ENCODE measurements at regions not wholly inside any gene's neighbourhood (a gene's known extent, or its start where the extent isn't known, plus 50 kb on each side); places are given as distances from the start of the nearest gene placed in this dataset.
"Not testable (repeated sequence)": the region's sequence is repeated elsewhere in the genome, so short reads cannot be mapped to it uniquely, and the experiment has no call there.

DNA sequence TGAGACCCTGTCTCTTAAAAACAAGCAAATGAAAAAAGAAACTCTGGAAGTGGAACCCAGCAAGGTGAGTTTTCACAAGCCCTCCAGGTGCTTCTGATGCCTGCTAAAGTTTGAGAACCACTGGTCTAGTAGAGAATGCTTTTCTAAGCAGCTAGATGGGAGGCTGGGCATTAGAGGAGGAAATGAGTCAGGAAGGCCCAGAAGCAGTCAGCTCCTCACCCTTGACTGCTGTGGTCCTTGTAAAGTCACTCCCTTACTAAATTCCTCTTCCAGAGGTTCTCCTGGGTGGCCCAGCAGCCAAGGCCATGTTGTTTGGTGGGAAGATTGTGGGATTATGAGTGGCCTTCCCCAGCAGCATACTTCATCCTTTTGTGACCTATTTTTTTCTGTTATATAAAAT, 52.0 kb upstream of the FYN start:
- intact Hi-C loops (cut with micrococcal nuclease), result no loop called here

DNA sequence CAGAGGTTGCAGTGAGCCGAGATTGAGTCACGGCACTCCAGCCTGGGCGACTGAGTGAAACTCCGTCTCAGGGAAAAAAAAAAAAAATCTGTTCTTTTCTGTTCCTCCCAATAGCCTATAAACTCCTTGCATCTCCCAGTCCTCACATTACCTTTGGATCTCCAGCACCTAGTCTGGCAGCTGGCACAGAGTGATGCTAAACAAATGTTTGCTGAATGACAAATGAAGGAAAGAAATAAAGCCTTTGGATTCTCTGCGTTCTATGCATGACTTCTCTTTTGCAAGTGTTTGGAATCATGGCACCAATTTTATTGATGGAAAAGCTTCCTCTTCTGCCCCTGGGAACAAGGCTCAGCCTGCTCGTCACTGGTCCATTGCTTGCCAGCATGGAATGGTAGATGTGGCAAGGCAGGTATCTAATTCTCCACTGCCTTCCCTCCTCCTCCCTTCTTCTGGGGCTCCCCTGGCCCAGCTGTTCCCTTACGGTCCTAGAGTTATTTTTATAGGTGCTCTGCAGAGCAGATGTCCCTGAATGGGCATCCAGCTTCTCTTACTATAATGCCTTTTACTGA, 53.6 kb upstream of the FYN start:
- intact Hi-C loops (cut with micrococcal nuclease), result no loop called here

DNA sequence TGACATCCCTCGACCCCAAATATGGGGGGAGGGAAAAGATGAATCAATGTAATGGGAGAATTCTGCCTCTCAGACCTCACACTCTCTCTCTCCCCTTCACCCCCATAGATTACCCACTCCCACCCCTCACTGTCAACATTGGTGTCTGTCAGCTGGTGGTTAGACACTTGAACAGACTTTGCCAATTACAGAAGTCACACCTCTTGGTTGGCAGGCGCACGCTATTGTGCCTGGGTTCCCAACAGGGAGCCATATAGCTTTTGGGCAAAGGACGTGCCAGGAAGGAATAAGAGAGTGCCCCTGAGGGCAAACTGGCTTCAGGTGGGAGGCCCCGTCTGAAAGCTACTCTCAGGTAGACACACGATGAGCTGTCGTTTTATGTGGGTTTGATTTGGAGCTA, 54.1 kb upstream of the FYN start:
- intact Hi-C loops (cut with micrococcal nuclease), result no loop called here

DNA sequence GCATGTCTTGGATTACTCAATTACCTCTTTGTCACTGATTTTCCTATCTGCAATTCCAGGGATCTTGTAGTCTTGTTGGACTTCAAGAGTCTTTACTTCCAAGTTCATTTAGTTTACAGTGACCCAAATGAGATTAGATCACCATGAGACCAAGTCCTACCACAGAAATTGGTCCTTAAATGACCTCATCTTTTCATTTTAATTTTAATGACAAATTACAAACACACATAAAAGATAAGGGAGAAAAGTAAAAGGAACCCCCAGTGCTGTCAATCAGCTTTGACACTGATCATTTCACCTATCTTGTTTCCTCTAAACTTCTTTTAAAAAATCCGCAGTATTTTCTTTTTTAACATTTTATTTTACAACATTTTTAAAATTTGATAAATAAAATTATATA, 54.9 kb upstream of the FYN start:
- intact Hi-C loops (cut with micrococcal nuclease), result no loop called here

DNA sequence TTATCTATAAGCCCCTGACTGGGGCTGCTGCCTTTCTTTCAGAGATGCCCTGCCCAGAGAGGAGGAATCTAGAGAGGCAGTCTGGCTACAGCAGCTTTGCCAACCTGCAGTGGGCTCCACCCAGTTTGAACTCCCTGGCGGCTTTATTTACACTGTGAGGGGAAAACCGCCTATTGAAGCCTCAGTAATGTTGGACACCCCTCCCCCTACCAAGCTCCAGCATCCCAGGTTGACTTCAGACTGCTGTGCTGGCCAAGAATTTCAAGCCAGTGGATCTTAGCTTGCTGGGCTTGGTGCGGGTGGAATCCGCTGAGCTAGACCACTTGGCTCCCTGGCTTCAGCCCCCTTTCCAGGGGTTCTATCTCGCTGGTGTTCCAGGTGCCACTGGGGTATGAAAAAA, 61.4 kb upstream of the FYN start:
- intact Hi-C loops (cut with micrococcal nuclease), result not testable (repeated sequence)

DNA sequence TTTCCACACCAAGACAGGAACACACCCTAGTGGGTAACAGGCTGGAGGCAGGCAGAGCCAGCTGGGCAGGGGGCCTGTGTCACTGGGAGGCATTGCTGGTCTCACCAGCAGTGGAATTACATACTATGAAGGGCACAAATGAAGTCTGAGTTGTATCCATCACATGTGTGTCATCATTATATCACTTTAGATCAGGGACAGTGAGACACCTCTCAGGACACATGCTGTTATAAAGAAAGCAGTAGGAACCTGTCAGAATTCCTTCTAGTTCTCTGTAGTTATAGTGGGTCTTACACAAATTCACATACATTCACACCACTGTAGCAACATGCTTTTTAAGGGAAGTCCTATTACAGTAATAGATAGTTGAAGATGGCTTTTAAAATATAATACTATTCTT, 63.5 kb upstream of the FYN start:
- intact Hi-C loops (cut with micrococcal nuclease), result no loop called here

DNA sequence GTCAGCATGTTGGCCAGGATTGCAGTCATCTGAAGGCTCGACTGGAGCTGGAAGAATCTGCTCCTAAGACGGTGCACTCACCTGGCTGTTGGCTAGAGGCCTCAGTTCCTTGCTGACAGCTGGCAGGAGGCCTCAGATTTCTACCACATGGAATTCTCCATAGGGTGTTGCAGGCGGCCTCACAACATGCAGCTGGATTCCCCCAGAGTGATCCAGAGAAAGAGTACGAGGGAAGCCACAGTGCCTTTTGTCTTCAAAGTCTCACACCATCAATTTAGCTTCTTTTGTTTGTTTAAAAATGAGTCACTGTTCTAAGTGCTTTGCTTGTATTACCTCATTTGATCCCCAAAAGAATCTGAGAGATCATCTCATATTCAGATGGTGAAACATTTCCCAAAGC, 65.5 kb upstream of the FYN start:
- intact Hi-C loops (cut with micrococcal nuclease), result no loop called here

DNA sequence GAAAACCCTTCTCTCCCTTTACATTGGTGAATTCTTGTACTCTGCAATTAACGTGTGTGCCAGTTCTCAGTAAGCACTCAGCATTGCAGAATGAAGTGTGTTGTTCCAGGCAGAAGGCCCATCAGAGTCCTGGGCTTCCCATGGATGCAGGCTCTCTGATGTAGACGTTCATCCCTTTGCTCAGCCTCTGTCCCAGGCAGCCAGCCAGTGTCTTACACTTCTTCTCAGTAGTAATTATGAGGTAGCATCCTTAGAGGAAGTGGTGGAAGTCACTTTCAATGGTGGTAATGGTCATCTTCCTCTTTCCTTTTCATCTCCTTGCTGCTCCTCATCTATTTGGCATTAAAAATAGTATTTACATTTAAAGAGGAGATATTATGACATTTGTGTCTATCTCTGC, 66.7 kb upstream of the FYN start:
- intact Hi-C loops (cut with micrococcal nuclease), result no loop called here

DNA sequence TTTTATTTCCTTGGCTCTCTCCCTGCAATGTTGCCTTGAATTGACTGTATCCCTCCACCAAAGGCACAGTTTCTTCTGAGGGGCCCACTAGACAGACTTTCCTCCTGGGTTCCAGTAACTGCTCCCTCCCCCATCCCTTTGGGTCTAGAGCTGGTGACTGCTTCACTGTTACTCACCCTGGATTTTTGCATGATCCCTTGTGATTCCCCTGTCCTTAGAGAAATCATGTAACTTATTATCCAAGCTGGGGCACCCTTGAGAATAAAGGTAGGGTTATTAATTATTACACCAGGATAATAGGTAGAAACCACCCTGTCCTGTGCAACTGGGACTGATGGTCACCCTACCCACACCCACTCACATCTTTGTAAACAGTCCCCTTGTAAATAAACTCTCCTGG, 67.5 kb upstream of the FYN start:
- intact Hi-C loops (cut with micrococcal nuclease), result no loop called here

DNA sequence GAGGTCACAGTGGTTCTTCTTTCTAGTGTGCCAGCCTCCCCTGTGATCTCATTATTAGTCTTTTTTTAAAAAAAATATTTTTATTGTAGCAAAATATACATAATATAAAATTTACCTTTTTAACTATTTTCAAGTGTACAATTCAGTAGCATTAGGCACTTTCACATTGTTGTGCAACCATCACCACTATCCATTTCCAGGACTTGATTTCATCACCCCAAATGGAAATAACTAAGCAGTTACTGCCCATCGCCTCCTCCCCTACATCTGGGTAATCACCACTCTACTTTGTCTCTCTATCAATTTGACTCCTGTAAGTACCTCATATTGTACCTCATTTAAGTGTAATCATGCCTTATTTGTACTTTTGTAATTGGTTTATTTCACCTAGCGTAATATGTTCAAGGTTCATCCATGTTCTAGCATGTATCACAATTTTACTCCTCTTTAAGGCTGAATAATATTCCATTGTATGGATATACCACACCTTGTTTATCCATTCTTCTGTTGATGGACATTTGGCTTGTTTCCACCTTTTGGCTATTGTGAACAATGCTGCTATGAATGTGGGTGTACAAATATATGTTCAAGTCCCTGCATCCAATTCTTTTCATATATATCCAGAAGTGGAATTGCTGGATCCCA, 68.6 kb upstream of the FYN start:
- intact Hi-C loops (cut with micrococcal nuclease), result no loop called here

DNA sequence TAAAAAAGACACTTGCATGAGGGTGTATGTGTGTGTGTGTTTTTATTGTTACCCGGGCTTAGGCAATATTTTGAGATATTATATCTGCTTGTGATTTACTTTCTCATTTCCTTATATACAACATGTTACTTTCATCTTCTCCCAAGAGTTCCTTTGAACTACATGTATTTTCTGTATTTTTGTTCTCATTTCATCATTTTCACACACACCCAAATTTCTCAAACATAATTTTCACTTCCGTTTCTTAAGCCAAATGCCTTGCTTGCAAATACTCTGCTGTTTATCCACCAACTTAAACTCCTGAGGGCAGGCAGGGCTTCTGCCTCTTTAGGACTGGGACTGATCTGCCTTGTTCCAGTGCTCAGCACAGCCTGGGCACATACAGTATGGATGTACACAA, 69.3 kb upstream of the FYN start:
- intact Hi-C loops (cut with micrococcal nuclease), result no loop called here

DNA sequence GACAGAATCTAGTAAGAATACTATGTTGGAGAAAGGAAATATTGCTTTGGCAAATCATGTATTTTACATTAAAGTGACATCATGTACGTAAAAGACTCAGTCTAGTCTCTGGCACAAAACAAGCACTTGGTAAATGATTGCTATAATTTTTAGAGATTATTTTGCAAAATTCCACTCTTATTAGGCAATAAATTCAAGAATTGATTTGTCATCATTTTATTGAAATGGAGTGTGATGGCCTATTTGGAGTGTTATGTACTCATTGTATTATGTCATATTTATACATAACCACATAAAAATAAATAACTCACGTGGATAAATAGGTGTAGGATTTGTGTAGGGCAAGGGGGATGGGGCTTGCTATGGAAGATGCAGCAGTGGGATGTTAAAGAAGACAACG, 70.0 kb upstream of the FYN start:
- intact Hi-C loops (cut with micrococcal nuclease), result no loop called here

DNA sequence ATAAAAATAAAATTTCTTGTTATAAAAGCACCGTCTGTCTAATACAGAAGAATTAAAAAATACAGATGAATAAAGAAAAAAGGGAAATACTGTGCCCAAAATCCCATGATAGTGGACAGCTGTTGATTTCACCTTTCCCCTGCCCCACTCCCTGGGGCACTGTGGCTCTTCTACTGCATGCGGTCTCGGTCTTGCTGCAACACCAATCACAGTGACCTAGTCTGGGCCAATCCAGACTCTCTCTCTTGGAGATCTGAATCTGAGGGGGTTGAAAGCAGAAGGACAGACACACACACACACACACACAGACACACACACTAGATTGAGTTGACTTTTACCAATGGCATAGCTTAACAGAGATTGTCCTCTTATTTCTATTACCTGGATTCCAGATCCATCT, 70.5 kb upstream of the FYN start:
- intact Hi-C loops (cut with micrococcal nuclease), result no loop called here

DNA sequence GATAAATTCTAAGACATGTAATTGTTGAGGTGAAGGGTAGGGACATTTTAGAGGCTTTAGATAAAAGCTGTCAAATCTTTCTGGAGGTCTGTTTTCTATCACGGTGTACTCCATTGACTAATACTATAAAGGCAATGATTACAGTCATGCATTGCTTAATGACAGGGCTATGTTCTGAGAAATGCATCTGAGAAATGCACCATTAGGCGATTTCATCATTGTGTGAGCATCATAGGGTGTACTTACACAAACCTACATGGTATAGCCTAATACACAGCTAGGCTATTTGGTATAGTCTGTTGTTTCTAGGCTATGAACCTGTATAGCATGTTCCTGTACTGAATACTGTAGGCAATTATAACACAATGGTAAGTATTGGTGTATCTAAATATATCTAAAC, 71.3 kb upstream of the FYN start:
- intact Hi-C loops (cut with micrococcal nuclease), result no loop called here

DNA sequence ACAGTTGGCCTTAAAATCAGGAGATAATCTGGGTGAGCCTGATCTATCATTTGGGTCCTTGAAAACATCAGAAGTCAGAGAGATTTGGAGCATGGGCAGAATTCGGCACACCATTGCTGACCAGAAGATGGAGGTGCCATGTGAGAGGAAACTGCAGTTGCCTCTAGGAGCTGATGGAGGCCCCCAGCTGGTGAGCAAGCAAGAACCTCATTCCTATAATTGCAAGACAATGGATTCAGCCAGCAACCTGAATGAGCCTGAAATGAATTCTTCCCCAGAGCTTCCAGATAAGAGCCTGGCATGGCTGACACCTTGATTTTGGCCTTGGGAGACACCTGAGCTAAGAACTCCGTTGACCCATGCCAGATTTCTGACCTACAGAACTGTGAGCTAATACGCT, 76.3 kb upstream of the FYN start:
- intact Hi-C loops (cut with micrococcal nuclease), result no loop called here

DNA sequence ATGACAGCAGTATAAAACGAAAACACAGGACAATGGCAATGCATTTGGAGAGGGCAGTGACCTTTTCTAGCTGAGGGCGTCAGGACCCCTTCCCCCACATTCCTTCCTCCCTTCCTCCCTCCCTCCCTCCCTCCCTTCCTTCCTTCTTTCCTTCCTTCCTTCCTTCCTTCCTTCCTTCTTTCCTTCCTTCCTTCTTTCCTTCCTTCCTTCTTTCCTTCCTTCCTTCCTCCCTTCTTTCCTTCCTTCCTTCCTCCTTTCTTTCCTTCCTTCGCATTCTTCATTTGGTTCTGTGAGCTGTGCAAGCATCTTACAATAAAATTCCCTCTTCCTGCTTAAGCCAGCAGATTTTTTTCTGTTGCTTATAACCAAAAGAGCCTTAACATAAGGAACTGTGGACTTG, 76.7 kb upstream of the FYN start:
- intact Hi-C loops (cut with micrococcal nuclease), result not testable (repeated sequence)

DNA sequence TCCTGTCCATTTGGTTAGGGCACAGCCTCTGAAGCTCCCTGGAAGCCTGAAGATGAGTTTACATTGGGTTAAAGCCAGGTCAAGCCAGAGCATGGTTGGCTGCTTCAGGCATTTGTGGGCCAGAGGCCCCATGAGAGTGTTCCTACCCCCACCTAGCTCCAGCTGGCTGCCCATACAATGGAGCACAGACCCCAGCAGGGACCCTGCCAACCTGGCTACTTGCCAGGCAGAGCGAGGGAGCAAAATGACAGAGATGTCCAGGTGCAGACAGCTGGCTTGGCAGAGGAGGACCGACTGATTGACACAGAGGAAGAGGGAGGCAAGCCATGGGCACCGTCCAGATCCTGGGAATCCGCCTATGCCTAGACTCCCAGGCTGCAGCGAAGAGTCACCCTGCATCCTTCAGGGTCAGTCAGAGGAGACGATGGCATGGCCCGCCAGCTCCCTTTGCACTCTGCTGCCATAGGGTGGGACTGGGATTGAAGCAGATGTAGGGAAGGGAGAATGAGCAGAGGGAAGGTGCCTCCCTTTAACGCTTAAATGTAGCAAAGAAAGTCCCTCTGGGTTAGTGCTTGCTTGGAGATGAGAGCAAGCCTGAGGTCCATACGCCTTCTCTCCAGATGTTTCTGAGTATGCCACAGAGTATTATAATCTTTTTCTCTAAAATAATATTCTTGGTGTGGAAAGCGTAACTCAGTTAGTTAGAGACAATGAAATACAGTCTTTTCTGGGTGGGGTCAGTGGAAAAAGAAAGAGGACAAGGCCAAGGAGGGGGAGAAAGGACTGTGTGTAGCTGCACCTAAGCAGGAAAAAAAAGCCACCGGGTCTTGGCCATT, 77.6 kb upstream of the FYN start:
- intact Hi-C loops (cut with micrococcal nuclease), result no loop called here

DNA sequence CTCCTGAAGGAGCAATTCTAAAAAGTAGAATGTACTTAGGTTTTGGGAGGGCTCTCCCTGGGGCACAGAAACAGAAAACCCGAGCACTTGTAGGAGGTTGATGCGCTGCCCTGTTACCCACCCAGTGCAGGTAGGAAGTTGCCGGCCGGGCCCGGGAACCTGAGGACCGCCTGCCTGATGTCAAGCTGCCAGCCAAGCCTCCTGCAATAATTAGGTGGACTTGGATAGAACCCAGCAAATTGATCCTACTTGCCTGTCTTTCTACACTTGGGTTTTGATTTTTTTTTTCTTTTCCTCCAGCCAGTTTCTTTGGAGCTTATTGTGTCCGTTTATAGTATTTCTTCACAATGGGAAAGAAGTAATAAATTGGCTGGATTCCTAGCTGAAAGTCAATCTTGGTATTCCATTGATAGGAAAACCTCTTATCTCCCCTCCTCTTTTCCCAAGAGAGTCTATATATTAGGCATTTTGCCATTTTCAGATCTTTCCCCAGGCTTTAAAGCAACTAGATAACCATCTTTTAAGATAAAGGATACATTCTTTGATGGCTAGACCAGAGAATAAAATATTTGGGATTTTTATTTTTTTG, 78.3 kb upstream of the FYN start:
- intact Hi-C loops (cut with micrococcal nuclease), result no loop called here

DNA sequence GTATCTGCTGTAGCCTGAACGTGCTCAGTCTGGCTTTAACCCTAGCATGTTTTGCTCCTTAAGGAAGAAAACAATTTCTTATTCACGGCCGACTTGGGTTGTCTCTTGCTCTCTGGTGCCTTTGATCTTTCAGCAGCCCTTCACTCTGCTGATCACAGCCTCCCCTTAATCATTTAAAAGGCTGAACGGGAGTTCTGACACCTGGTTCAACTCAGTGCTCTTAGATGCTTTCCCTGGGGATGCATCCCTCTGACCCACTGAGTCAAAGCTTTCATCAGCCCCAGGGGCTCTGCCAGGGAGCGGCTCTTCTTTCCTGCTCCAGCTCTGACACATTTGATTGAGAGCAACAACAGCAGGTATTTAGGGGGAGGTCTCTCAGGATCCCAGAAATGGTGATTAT, 79.0 kb upstream of the FYN start:
- intact Hi-C loops (cut with micrococcal nuclease), result no loop called here

DNA sequence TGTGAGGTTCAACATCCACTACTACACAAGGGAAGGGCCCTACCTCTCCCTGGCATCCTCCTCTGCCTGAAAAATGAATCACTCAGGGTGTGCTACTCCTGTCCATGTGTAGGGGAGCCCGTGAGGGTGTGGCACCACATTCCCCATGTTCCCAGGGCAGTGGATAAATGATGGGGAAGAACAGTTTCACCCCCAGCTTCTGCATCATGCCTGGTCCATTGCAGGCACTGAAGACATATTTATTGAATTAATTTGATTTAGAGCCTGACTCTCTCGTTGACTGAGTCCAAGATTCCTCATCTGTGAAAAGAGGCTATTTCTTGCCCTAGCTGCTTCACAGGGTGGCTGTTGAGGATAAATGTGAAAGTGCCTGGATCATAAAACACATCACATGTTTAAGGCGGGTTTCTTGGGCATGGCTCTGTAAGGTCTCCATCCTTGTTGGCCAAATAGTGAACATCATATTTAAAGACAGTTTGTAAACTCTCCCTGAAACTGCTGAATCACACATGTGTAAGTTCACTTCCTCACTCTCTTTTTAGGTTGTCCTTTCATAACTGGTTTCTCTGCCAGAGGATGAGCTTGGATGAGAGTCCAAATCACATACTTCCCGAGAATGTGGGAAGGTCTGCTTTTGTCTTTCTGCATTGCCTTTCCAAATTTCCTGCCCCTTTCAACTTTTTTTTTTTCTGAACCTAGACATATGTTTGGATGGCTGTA, 79.7 kb upstream of the FYN start:
- intact Hi-C loops (cut with micrococcal nuclease), result no loop called here

DNA sequence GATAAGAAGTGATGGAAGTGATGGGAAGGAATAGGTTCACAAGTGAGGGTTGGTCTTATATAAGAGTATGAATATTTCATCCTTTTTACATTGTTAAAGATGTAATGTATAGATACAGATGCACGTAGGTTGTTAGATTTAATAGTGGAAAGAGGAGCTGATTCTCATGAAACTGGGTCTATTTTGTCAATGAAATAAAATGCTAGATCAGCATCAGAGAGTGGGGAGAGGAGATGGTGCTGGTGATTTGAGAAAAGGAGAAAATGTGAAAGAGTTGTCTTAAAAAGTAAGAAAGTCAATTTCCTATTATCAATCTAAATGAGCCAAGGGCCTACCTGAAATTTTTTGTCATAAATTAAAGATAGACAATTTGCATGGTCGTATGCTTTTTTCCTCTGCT, 82.8 kb upstream of the FYN start:
- intact Hi-C loops (cut with micrococcal nuclease), result no loop called here

Data from T-helper 1 cell treated with Interleukin-12 subunit alpha and Interleukin-12 subunit beta and Interleukin-4 antibody, amounts not matched to agents 30 ng/mL and 1 ng/mL, for 36 hours (primary cell).